ENCODE measurements at regions not wholly inside any gene's neighbourhood (a gene's known extent, or its start where the extent isn't known, plus 50 kb on each side); places are given as distances from the start of the nearest gene placed in this dataset.

DNA sequence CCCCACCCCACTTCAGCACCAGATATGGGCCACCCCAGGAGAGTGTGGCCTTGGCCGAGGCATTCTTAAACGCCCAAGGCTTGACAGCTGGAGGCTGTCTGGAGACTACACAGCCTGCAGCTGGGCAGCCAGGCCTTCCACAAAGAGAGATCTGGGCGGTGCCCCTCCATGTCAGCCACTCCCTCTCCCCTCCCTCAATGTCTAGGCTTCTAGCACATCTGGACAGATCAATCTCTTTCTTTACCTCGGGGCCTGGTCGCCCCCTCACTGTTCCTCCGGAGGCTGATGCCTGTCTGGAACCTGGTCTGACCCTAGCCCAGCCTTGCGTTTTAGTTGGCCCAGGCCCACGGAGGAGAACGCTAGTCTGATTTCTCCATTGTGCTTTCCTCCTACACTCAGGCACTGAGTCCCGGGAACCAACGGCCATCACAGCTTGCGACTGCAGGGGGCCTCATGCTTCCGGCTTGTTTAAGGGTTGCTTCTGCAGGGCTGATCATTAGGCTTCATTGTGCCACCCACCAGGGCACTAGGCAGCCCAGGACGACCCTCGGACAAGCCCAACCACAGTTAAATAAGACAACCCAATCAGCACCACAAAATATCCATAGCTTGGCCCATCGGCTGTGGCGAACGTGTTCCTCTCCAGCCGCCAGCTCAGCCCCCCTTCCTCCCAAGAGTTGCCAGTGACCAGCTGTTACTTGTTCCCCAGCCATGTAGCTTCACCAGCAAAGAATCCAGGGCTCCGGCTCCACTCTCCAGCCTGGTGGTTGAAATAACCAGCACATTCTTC, 200.6 kb downstream of the BCOR start (continued):
- 0 out of 2 replicates have a peak, but pooled peaks have one; percentile 23 for TF ChIP-seq MAX (IDR thresholded peaks at IDR 0.05; ENCODE audit: low read depth)
- 0 out of 2 replicates have a peak, but pooled peaks have one; percentile 11 for TF ChIP-seq MEF2A (IDR thresholded peaks at IDR 0.05; ENCODE audit: borderline replicate concordance, low read depth)
- 0 out of 2 replicates have a peak, but pooled peaks have one; percentile 14 for TF ChIP-seq JUND (IDR thresholded peaks at IDR 0.05)
- peak; percentile 53 for TF ChIP-seq FOSL2 (IDR thresholded peaks at IDR 0.05; ENCODE audit: borderline replicate concordance, low read depth)
- TF ChIP-seq FOXJ3 (CRISPR knock-in tag; IDR thresholded peaks at IDR 0.05): no peak
- TF ChIP-seq RCOR1 (IDR thresholded peaks at IDR 0.05; ENCODE audit: low read length): no peak
- no peak for TF ChIP-seq YY1 (IDR thresholded peaks at IDR 0.05; ENCODE audit: low read depth)
- no peak for TF ChIP-seq GATA2 (CRISPR knock-in tag; IDR thresholded peaks at IDR 0.05)
- peak; percentile 79 for TF ChIP-seq TCF12 (IDR thresholded peaks at IDR 0.05)
- TF ChIP-seq USF2 (IDR thresholded peaks at IDR 0.05; ENCODE audit: borderline replicate concordance, low read depth, low read length): no peak
- TF ChIP-seq NRF1 (IDR thresholded peaks at IDR 0.05; ENCODE audit: low read depth, low read length): no peak
- TF ChIP-seq MXI1 (IDR thresholded peaks at IDR 0.05; ENCODE audit: low read depth, low read length): no peak
- TF ChIP-seq, protein P1, sequence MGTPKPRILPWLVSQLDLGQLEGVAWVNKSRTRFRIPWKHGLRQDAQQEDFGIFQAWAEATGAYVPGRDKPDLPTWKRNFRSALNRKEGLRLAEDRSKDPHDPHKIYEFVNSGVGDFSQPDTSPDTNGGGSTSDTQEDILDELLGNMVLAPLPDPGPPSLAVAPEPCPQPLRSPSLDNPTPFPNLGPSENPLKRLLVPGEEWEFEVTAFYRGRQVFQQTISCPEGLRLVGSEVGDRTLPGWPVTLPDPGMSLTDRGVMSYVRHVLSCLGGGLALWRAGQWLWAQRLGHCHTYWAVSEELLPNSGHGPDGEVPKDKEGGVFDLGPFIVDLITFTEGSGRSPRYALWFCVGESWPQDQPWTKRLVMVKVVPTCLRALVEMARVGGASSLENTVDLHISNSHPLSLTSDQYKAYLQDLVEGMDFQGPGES (IDR thresholded peaks at IDR 0.05; ENCODE audit: low read depth, low read length): no peak
- peak; percentile 27; the same call in 1 of the 2 replicates for TF ChIP-seq CTCF (IDR thresholded peaks at IDR 0.05)
- TF ChIP-seq, protein P2, sequence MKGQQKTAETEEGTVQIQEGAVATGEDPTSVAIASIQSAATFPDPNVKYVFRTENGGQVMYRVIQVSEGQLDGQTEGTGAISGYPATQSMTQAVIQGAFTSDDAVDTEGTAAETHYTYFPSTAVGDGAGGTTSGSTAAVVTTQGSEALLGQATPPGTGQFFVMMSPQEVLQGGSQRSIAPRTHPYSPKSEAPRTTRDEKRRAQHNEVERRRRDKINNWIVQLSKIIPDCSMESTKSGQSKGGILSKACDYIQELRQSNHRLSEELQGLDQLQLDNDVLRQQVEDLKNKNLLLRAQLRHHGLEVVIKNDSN (IDR thresholded peaks at IDR 0.05; ENCODE audit: borderline replicate concordance, low read depth): no peak

DNA sequence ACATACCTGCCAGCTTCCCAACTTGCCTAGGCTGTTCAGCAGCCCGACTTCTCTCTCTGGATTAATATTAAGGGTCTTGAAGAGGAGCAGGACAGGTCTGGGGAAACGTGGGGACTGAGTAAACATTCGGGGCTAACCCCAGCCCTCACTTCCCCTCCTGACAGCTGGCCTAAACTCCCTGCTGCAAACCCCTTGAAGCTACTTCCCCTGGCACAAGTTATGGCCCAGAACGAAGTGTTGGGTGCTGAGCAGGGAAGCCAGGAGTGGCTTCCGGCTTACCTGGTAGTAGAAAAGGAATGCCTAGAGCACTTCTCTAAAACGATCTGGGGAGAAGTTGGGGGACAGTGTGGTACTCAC, 200.0 kb downstream of the BCOR start:
- no peaks in the 10 kb centered on the region for H4K20me1 ChIP-seq (ENCODE audit: insufficient read depth)
- ChIA-PET CTCF (interaction anchor here (1.0 kb wide), 1 partner anchor 11 kb away, joined by 3 read pairs; no protein-coding TSS in a partner anchor), POLR2A (no interaction called here)
- H3K9ac ChIP-seq: no peak overlapping the region
- H3K4me3 ChIP-seq (ENCODE audit: low read depth in 2 of 2, low read length in 1 of 2): no peak overlapping the region
- peak overlapping the region in 1 of 2 experiments; percentile 56; a peak in 1 of 4 replicates for H3K27ac ChIP-seq (ENCODE audit: low read depth in 2 of 2, low read length in 1 of 2)
- WGBS (ENCODE audit: low lambda C conversion rate): 19% methylated on average over 5 of the region's 6 CpGs
- DNase-seq: no peak
- H3K79me2 ChIP-seq (ENCODE audit: insufficient read depth): no peaks in the 10 kb centered on the region
- peaks cover 5% of the 10 kb centered on the region for H3F3A ChIP-seq (replicated peaks; ENCODE audit: insufficient read depth)
- H3K4me1 ChIP-seq (ENCODE audit: control insufficient read depth in 1 of 2, insufficient read depth in 2 of 2, low read depth in 1 of 2, low read length in 1 of 2): peaks cover 20 to 43% of the 10 kb centered on the region in 2 experiments; a peak in 3 of 4 replicates
- no peaks in the 10 kb centered on the region for H3K36me3 ChIP-seq (replicated peaks in 1 of 2; ENCODE audit: control insufficient read depth in 1 of 2, insufficient read depth in 2 of 2, low read length in 1 of 2)
- H3K9me2 ChIP-seq: no peaks in the 10 kb centered on the region
- H3K4me2 ChIP-seq: peak overlapping the region; percentile 66
- no peaks in the 10 kb centered on the region; the same call in 1 of the 2 replicates for H3K27me3 ChIP-seq (ENCODE audit: insufficient read depth)
- no peaks in the 10 kb centered on the region for H3K9me3 ChIP-seq
- H2AFZ ChIP-seq (ENCODE audit: low read depth): 0 out of 2 replicates have a peak overlapping the region, but pooled peaks have one; percentile 2
- TF ChIP-seq FOXJ3 (CRISPR knock-in tag; IDR thresholded peaks at IDR 0.05) (no peak), NRF1 (IDR thresholded peaks at IDR 0.05; ENCODE audit: low read depth, low read length) (no peak), EZH2phosphoT487 (IDR thresholded peaks at IDR 0.05; ENCODE audit: borderline replicate concordance, low read depth) (no peak), YY1 (IDR thresholded peaks at IDR 0.05; ENCODE audit: low read depth) (no peak), TAF1 (IDR thresholded peaks at IDR 0.05; ENCODE audit: borderline replicate concordance, low read depth, low read length) (no peak), MXI1 (IDR thresholded peaks at IDR 0.05; ENCODE audit: low read depth, low read length) (no peak), TCF12 (IDR thresholded peaks at IDR 0.05) (no peak), TEAD4 (IDR thresholded peaks at IDR 0.05; ENCODE audit: borderline replicate concordance, insufficient read depth) (no peak), NFIC (IDR thresholded peaks at IDR 0.05; ENCODE audit: borderline replicate concordance) (no peak), SMC3 (IDR thresholded peaks at IDR 0.05; ENCODE audit: low read depth, low read length) (no peak), RFX5 (IDR thresholded peaks at IDR 0.05; ENCODE audit: low read length) (no peak), RAD21 (IDR thresholded peaks at IDR 0.05; ENCODE audit: low read length) (no peak), ELF1 (IDR thresholded peaks at IDR 0.05) (no peak), RCOR1 (IDR thresholded peaks at IDR 0.05; ENCODE audit: low read length) (no peak)
- TF ChIP-seq, protein P3, sequence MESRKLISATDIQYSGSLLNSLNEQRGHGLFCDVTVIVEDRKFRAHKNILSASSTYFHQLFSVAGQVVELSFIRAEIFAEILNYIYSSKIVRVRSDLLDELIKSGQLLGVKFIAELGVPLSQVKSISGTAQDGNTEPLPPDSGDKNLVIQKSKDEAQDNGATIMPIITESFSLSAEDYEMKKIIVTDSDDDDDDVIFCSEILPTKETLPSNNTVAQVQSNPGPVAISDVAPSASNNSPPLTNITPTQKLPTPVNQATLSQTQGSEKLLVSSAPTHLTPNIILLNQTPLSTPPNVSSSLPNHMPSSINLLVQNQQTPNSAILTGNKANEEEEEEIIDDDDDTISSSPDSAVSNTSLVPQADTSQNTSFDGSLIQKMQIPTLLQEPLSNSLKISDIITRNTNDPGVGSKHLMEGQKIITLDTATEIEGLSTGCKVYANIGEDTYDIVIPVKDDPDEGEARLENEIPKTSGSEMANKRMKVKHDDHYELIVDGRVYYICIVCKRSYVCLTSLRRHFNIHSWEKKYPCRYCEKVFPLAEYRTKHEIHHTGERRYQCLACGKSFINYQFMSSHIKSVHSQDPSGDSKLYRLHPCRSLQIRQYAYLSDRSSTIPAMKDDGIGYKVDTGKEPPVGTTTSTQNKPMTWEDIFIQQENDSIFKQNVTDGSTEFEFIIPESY (IDR thresholded peaks at IDR 0.05; ENCODE audit: borderline replicate concordance, low read depth): no peak
